ENCODE measurements at regions not wholly inside any gene's neighbourhood (a gene's known extent, or its start where the extent isn't known, plus 50 kb on each side); places are given as distances from the start of the nearest gene placed in this dataset.

- TF ChIP-seq, protein P1, sequence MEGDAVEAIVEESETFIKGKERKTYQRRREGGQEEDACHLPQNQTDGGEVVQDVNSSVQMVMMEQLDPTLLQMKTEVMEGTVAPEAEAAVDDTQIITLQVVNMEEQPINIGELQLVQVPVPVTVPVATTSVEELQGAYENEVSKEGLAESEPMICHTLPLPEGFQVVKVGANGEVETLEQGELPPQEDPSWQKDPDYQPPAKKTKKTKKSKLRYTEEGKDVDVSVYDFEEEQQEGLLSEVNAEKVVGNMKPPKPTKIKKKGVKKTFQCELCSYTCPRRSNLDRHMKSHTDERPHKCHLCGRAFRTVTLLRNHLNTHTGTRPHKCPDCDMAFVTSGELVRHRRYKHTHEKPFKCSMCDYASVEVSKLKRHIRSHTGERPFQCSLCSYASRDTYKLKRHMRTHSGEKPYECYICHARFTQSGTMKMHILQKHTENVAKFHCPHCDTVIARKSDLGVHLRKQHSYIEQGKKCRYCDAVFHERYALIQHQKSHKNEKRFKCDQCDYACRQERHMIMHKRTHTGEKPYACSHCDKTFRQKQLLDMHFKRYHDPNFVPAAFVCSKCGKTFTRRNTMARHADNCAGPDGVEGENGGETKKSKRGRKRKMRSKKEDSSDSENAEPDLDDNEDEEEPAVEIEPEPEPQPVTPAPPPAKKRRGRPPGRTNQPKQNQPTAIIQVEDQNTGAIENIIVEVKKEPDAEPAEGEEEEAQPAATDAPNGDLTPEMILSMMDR (IDR thresholded peaks at IDR 0.05) = no peak
- no peak for TF ChIP-seq SMC3 (IDR thresholded peaks at IDR 0.05)
- TF ChIP-seq CEBPB (IDR thresholded peaks at IDR 0.05) = no peak
- no peak for TF ChIP-seq HOXA7 (CRISPR knock-in tag; IDR thresholded peaks at IDR 0.05)
These were observed 92.7 kb upstream of the LRRC7 start for GRCh38 chr1:69475021-69475420.

Data from A549 (cell line).